Fibroblast of upper back skin (primary cell): ENCODE measurements at regions not wholly inside any gene's neighbourhood (a gene's known extent, or its start where the extent isn't known, plus 50 kb on each side); places are given as distances from the start of the nearest gene placed in this dataset.

Source experiments
- DNase-seq: peaks from one replicate; pipeline ENCODE4 v3.0.0-alpha.2; 2013

- DNase-seq: no peak
Observed at GRCh38 chr4:138555108-138555507, 313.0 kb upstream of the SLC7A11 start.

GRCh38 chr4:138553001-138553845, 311.1 kb upstream of the SLC7A11 start:
- DNase-seq: no peak

- DNase-seq: no peak
Observed at GRCh38 chr4:138542191-138542776, 300.1 kb upstream of the SLC7A11 start.

GRCh38 chr4:138540056-138540800, 298.1 kb upstream of the SLC7A11 start:
- DNase-seq: peak; percentile 17

- DNase-seq: no peak
Observed at GRCh38 chr4:138538743-138539142, 296.6 kb upstream of the SLC7A11 start.

- no peak for DNase-seq
Observed at GRCh38 chr4:138537731-138538490, 295.8 kb upstream of the SLC7A11 start.

GRCh38 chr4:138535316-138535715, 293.2 kb upstream of the SLC7A11 start:
- peak; percentile 19 for DNase-seq

GRCh38 chr4:138522366-138522765, 280.2 kb upstream of the SLC7A11 start:
- DNase-seq: peak; percentile 18

GRCh38 chr4:138521809-138522208, 279.7 kb upstream of the SLC7A11 start:
- DNase-seq: no peak

- DNase-seq: no peak
Observed at GRCh38 chr4:138519436-138519835, 277.3 kb upstream of the SLC7A11 start.

- no peak for DNase-seq
Observed at GRCh38 chr4:138513535-138513934, 271.4 kb upstream of the SLC7A11 start.

GRCh38 chr4:138512756-138513155, 270.6 kb upstream of the SLC7A11 start:
- DNase-seq: no peak

GRCh38 chr4:138510053-138510452, 267.9 kb upstream of the SLC7A11 start:
- DNase-seq: peak; percentile 28

GRCh38 chr4:138509346-138509745, 267.2 kb upstream of the SLC7A11 start:
- DNase-seq: no peak

- DNase-seq: peak; percentile 54
Observed at GRCh38 chr4:138507522-138507921, 265.4 kb upstream of the SLC7A11 start.

- DNase-seq: no peak
Observed at GRCh38 chr4:138501614-138502013, 259.5 kb upstream of the SLC7A11 start.

- DNase-seq: no peak
Observed at GRCh38 chr4:138500869-138501268, 258.7 kb upstream of the SLC7A11 start.

GRCh38 chr4:138499627-138500026, 257.5 kb upstream of the SLC7A11 start:
- DNase-seq: no peak

- peak; percentile 38 for DNase-seq
Observed at GRCh38 chr4:138494931-138495330, 252.8 kb upstream of the SLC7A11 start.

GRCh38 chr4:138494116-138494515, 252.0 kb upstream of the SLC7A11 start:
- no peak for DNase-seq

GRCh38 chr4:138492176-138492575, 250.0 kb upstream of the SLC7A11 start:
- no peak for DNase-seq

- DNase-seq: no peak
Observed at GRCh38 chr4:138488533-138488932, 246.4 kb upstream of the SLC7A11 start.

- DNase-seq: no peak
Observed at GRCh38 chr4:138487670-138488069, 245.5 kb upstream of the SLC7A11 start.
